Osteoblast (primary cell): ENCODE measurements at regions not wholly inside any gene's neighbourhood (a gene's known extent, or its start where the extent isn't known, plus 50 kb on each side); places are given as distances from the start of the nearest gene placed in this dataset.
"Not testable (repeated sequence)": the region's sequence is repeated elsewhere in the genome, so short reads cannot be mapped to it uniquely, and the experiment has no call there.

Experiments used
- DNase-seq: peaks from one replicate; pipeline ENCODE4 v3.0.0; 2011; ENCODE audit warnings: low spot score, mixed read lengths; ENCODE audit not compliant: insufficient read length; ENCODE audit errors: missing footprints
- H2AFZ ChIP-seq: 2 replicates; pipeline ENCODE4 v1.6.0; 2011; ENCODE audit warnings: mild to moderate bottlenecking, low read length
- H3K27ac ChIP-seq: 2 replicates; pipeline ENCODE4 v1.5.1; 2011; ENCODE audit warnings: mild to moderate bottlenecking, low read depth, low read length, moderate library complexity
- H3K27me3 ChIP-seq: 2 replicates; pipeline ENCODE4 v1.6.0; 2012; ENCODE audit warnings: mild to moderate bottlenecking, control low read depth, inconsistent platforms, low read length, moderate library complexity; ENCODE audit not compliant: insufficient read depth
- H3K36me3 ChIP-seq: 2 replicates; pipeline ENCODE4 v1.5.1; 2011; ENCODE audit warnings: mild to moderate bottlenecking, low read length, control low read depth, moderate library complexity; ENCODE audit not compliant: insufficient read depth
- H3K4me1 ChIP-seq: 2 replicates; pipeline ENCODE4 v1.5.1; 2011; ENCODE audit warnings: mild to moderate bottlenecking, low read length, control low read depth, moderate library complexity; ENCODE audit not compliant: insufficient read depth
- H3K4me2 ChIP-seq: 2 replicates; pipeline ENCODE4 v1.6.0; 2011; ENCODE audit warnings: mild to moderate bottlenecking, low read length; ENCODE audit not compliant: insufficient read depth
- H3K4me3 ChIP-seq: fragments of 200-600 bp; sonication (generic); 3 replicates; pipeline ENCODE4 v1.5.1; 2012; ENCODE audit warnings: mild to moderate bottlenecking, low read length, inconsistent platforms; ENCODE audit not compliant: insufficient read depth
- H3K79me2 ChIP-seq: 2 replicates; pipeline ENCODE4 v1.6.0; 2012; ENCODE audit warnings: mild to moderate bottlenecking, low read length, control low read depth, inconsistent platforms; ENCODE audit not compliant: insufficient read depth
- H3K9me3 ChIP-seq: 2 replicates; pipeline ENCODE4 v1.5.1; 2011; ENCODE audit warnings: low read depth, low read length, control low read depth
- H4K20me1 ChIP-seq: 2 replicates; pipeline ENCODE4 v1.6.0; 2012; ENCODE audit warnings: mild to moderate bottlenecking, low read length, control low read depth; ENCODE audit not compliant: insufficient read depth
- TF ChIP-seq, protein P1 (sequence below): IDR thresholded peaks from 2 replicates; pipeline ENCODE4 v1.5.1; 2011; ENCODE audit warnings: mild to moderate bottlenecking, low read depth, low read length, moderate library complexity; ENCODE audit errors: extremely low read depth

DNA sequence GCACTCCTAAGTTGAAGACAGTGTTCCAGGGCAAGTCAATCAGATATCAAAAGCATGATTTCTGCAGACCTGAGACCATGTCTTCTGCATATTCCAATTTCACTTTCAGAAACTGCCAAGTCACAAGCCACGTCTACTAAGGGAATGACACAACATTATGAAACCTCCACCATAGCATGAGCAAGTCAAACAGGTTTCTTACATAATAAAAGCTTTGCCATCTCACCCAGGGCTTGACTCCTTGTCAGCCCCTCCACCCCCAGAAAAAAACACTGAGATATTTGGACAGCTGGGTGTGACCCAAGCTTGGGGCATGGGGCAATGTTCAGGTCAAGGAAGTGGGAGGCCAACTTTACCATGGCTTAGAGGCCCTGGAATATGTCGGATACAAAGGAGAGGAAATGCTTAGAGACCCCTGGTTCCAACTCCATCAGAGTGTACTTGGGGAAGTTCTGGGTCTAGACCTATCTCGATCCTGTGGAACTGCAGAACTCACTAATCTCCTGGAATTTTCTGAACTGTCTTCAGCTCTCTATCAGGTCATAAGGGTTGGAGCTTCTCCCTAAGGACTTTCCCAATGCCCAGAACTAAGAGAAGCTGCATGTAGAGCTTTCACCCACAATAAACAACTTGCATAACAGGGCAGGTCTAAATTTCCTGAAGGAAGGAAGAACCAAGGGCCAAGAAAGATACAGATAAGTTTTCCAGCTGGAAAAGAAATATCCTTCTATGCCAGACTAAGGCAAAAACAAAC is 80.6 kb upstream of the NAMPT start:
- Histone ChIP-seq H3K79me2 (no peaks in the 10 kb centered on the region), H3K36me3 (no peaks in the 10 kb centered on the region), H3K27ac (no peak overlapping the region), H2AFZ (peak overlapping the region; percentile 7), H3K27me3 (peaks cover 5% of the 10 kb centered on the region), H3K4me1 (peaks cover 3% of the 10 kb centered on the region), H4K20me1 (no peaks in the 10 kb centered on the region), H3K4me3 (no peak overlapping the region), H3K9me3 (no peaks in the 10 kb centered on the region), H3K4me2 (no peak overlapping the region)
- TF ChIP-seq, protein P1, sequence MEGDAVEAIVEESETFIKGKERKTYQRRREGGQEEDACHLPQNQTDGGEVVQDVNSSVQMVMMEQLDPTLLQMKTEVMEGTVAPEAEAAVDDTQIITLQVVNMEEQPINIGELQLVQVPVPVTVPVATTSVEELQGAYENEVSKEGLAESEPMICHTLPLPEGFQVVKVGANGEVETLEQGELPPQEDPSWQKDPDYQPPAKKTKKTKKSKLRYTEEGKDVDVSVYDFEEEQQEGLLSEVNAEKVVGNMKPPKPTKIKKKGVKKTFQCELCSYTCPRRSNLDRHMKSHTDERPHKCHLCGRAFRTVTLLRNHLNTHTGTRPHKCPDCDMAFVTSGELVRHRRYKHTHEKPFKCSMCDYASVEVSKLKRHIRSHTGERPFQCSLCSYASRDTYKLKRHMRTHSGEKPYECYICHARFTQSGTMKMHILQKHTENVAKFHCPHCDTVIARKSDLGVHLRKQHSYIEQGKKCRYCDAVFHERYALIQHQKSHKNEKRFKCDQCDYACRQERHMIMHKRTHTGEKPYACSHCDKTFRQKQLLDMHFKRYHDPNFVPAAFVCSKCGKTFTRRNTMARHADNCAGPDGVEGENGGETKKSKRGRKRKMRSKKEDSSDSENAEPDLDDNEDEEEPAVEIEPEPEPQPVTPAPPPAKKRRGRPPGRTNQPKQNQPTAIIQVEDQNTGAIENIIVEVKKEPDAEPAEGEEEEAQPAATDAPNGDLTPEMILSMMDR: no peak
- DNase-seq: no peak

DNA sequence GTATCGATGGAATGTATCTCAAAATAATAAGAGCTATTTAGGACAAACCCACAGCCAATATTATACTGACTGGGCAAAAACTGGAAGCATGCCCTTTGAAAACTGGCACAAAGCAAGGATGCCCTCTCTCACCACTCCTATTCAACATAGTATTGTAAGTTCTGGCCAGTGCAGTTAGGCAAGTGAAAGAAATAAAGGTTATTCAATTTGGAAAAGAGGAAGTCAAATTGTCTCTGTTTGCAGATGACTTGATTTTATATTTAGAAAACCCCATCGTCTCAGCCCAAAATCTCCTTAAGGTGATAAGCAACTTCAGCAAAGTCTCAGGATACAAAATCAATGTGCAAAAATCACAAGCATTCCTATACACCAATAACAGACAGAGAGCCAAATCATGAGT is 77.7 kb upstream of the NAMPT start:
- not testable (repeated sequence) for H2AFZ ChIP-seq, H3K27ac ChIP-seq, H3K79me2 ChIP-seq, H3K4me2 ChIP-seq, H3K36me3 ChIP-seq, H3K4me3 ChIP-seq, H3K27me3 ChIP-seq, H4K20me1 ChIP-seq, H3K9me3 ChIP-seq, DNase-seq, H3K4me1 ChIP-seq

DNA sequence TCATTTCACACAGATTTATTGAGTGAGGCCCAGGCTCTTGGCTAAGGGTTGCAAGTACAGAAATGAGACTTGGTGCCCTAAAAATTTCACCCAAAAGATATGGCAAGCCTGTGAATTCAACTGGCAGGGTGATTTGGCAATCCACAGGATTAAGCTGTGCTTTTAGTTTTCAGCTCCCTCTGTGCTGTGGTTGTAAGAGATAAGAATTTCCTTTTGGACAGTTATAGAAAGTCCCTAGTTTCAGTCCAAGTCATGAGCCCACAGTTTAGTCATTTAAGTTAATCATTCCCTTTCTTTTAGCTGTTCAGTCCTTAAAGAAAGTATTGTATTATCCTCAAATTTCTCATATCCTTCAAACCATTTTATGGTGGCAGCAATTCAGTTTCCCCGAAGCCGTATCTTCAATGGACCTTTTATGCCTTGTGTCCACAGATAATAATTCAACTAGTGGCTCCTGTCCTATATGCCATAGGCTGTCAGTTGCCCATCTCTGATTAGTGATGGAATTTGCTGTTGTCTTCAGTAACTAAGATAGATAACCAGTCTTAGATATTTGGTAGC is 73.4 kb upstream of the NAMPT start:
- H3K79me2 ChIP-seq: no peaks in the 10 kb centered on the region
- H4K20me1 ChIP-seq: no peaks in the 10 kb centered on the region
- TF ChIP-seq, protein P1: no peak
- no peak overlapping the region for H3K27ac ChIP-seq
- H3K4me2 ChIP-seq: no peak overlapping the region
- H3K4me1 ChIP-seq: no peaks in the 10 kb centered on the region
- no peak overlapping the region for H2AFZ ChIP-seq
- H3K9me3 ChIP-seq: no peaks in the 10 kb centered on the region
- H3K4me3 ChIP-seq: no peak overlapping the region
- DNase-seq: peak; percentile 19
- H3K36me3 ChIP-seq: no peaks in the 10 kb centered on the region
- peaks cover 19% of the 10 kb centered on the region for H3K27me3 ChIP-seq

DNA sequence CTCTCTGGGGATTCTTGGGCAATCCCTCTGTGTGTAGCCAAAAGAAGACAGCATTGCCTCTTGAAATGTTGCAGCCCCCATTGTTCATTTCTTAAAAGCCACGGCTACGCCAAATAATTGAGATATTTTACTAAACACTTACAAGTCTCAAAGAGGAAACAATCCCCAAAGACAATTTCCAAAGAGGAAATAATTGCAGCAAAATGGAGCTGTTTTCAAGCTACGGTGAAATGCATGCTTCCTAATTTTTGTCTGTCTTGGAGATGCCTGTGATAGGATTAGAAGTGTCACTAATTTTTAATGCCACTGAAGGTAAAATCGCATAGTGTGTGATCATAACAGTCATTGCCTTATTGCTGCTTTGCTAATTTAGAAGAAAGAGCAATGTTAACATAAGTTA is 72.9 kb upstream of the NAMPT start:
- Histone ChIP-seq H3K4me1 (no peaks in the 10 kb centered on the region), H3K4me3 (no peak overlapping the region), H3K79me2 (no peaks in the 10 kb centered on the region), H4K20me1 (no peaks in the 10 kb centered on the region), H3K36me3 (no peaks in the 10 kb centered on the region), H3K27ac (no peak overlapping the region), H3K9me3 (no peaks in the 10 kb centered on the region), H3K27me3 (peaks cover 19% of the 10 kb centered on the region), H2AFZ (no peak overlapping the region), H3K4me2 (no peak overlapping the region)
- TF ChIP-seq, protein P1: no peak
- no peak for DNase-seq
